ENCODE measurements at regions not wholly inside any gene's neighbourhood (a gene's known extent, or its start where the extent isn't known, plus 50 kb on each side); places are given as distances from the start of the nearest gene placed in this dataset.
"Not testable (repeated sequence)": the region's sequence is repeated elsewhere in the genome, so short reads cannot be mapped to it uniquely, and the experiment has no call there.

GRCh38 chr13:110044551-110045111 lies 258.2 kb upstream of the IRS2 start:
- DNase-seq: no peak

- peak; percentile 5 for DNase-seq
These were observed 256.0 kb upstream of the IRS2 start for GRCh38 chr13:110042253-110042950.

DNA sequence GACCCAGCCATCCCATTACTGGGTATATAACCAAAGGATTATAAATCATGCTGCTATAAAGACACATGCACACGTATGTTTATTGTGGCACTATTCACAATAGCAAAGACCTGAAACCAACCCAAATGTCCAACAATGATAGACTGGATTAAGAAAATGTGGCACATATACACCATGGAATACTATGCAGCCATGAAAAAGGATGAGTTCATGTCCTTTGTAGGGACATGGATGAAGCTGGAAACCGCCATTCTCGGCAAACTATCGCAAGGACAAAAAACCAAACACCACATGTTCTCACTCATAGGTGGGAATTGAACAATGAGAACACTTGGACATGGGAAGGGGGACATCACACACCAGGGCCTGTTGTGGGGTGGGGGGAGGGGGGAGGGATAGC lies 255.3 kb upstream of the IRS2 start:
- DNase-seq: not testable (repeated sequence)

DNA sequence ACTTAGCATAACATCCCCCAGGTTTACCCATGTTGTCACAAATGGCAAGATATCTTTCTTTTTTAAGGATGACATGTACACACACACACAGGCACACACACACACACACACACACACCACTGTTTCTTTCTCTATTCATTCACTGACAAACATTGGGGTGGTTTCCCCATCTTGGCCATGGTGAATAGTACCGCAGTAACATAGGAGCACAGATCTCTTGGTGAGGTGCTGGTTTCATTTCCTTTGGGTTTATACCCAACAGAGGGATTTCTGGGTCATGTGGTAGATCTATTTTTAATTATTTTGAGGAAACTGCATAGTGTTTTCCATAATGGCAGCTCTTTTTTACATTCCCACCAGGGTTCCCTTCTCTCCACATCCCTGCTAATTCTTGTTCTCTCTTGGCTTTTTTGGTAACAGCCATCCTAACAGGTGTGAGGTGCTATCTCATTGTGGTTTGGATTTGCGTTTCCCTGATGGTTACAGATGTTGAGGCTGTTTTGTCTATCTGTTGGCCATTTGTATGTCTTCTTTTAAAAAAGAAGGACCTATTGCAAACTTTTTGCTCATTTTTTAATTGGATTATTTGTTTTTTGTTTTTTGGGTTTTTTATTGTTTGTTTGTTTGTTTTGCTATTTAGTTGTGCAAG lies 251.7 kb upstream of the IRS2 start:
- DNase-seq: no peak

DNA sequence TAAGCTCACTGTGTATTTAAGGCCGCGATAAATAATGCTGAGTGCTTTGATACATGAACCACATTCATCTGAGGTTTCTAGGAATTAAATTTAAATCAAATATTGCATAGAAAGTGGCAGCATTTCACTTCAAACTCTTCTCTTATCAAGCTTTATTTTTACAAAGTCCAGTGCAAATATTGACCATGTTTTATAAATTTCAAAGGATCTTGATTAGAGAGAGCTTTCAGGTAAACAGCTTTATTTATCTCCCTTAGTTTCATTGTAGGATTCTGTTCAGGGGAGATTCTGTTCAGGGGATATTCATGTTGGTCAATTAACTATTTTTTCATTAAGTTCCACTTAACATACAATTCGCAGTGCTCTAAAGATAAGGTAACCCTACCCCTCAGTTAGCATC lies 249.7 kb upstream of the IRS2 start:
- DNase-seq: no peak

DNA sequence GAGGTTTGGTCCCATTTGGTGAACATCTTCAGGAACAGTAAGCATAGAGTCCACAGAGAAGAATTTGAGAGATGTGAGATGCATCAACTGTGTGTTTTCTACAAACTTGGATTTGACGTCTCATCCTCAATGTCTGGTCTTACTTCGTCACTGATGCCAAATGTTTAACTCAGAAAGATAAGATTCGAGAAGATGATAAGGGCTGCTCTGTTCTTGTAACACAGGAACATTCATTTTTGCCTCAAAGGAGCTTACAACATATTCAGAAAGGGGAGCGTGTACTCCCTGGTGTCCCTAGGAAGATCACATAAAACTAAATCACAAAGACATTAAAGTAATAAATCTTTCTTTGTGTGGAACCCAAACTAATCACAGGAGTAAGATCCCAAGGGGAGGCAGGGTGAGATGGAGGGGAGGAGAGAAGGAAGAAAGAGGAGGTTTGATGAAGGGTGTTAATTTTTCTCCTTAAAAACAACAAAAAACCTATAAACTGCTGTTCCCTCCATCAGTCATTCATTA lies 247.7 kb upstream of the IRS2 start:
- no peak for DNase-seq

DNA sequence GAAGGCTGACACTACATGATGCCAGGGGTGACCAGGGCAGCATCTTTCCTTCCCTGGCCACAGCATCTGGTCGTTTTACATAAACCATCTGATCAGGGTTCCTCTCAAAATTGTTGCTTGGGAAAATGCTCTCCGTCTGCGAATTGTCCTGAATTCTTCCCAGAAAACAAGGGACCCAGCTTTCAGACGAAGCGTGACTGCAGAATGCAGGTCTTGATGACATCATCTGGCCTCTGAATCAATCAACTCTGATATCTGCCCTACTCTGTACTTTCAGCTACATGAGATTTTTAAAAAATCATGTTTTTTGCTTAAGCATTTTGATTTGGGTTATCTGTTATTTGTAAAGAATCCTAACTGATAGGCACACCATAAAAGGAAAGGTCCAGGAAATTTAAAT lies 246.6 kb upstream of the IRS2 start:
- no peak for DNase-seq

DNA sequence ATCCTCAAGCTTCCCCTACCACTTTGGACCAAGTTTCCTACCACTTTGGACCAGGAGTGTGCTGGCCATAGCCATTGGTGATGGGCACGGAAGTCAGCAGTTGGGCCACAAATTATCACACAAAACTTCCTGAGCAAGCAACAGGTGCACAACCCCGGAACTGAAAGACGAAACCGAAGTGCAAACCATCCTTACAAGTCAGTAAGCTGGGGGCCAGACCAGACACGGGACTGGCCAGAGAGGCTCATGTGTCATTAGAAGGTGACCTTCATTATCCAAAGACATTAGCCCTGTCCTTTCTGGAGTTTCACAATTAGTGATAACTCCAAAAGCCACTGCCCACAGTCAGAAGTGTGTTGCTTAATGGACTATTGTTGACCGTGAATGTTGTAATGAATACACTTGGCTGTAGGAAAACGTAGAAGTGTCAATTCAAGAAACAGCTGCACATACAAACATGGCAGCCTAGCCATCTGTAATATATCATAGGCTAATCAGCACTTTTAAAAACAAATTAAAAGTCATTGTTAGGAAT lies 244.1 kb upstream of the IRS2 start:
- DNase-seq: no peak

DNA sequence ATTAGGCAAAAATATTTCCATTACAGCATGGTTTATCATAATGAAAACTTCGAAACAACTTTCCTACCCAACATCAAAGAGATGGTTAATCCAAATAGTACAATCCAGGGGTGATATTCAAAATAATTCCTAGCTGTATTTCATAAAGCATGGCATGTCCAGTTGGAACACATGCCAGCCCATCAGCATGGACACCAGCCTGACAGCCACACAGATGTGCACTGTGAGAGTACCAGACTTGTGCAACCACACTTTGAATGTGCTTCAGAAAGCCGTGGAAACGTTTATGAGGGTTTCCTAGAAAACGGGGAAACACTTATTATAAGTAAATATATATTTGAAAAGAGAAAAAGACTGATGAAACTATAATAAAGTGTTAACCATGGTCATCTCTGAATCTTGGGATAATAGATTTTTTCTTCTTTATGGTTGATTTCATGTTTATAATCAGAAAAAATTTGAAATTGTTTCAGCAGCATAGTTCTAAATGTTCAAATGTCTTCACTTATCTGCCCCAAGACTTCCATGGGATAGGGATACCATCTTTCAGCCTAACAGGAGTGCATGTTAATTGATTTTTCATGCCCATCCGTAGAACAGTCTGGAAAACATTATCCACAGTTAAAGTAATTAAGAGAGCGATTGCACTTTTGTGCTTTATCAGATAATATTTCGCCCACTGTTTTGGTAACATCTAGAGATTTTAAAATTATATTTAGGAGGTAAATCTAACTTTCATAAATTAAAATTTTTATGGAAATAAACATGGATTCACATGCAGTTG lies 242.6 kb upstream of the IRS2 start:
- no peak for DNase-seq

- DNase-seq: no peak
These were observed 241.9 kb upstream of the IRS2 start for GRCh38 chr13:110028311-110028710.

DNA sequence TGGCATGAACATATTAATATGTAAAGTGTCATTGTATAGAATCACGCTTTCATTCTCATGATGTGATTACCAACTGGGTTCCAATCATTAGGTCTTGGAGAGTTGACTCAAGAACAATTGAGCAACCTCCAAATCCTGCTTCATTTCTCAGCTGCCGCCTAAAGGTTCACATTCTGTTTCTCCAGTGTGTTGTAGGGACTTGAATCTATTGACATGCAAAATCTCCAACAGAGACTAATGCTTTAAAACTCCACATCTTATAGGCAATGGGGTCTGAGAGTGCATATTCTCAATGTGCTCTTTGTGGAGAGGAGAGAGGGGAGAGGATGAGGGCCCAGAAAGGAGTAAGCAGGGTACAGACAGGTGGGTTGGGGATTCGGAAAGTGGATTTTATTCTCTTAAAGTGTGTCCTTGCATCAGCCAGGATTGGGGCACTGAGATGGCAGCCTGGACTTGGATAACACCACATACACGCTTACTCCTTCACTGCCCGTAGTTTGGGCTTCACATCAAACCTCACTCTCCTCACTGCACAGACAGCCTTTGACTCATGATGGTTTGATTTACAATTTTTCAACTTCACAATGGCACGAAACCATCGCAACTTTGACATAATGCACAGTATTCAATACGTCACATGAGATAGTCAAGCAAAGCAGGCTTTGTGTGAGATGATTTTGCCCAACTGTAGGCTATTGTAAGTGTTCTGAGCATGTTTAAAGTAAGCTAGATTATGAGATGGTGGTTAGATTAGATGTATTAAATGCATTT lies 241.3 kb upstream of the IRS2 start:
- no peak for DNase-seq

GRCh38 chr13:110024645-110024980 lies 238.2 kb upstream of the IRS2 start:
- DNase-seq: no peak

DNA sequence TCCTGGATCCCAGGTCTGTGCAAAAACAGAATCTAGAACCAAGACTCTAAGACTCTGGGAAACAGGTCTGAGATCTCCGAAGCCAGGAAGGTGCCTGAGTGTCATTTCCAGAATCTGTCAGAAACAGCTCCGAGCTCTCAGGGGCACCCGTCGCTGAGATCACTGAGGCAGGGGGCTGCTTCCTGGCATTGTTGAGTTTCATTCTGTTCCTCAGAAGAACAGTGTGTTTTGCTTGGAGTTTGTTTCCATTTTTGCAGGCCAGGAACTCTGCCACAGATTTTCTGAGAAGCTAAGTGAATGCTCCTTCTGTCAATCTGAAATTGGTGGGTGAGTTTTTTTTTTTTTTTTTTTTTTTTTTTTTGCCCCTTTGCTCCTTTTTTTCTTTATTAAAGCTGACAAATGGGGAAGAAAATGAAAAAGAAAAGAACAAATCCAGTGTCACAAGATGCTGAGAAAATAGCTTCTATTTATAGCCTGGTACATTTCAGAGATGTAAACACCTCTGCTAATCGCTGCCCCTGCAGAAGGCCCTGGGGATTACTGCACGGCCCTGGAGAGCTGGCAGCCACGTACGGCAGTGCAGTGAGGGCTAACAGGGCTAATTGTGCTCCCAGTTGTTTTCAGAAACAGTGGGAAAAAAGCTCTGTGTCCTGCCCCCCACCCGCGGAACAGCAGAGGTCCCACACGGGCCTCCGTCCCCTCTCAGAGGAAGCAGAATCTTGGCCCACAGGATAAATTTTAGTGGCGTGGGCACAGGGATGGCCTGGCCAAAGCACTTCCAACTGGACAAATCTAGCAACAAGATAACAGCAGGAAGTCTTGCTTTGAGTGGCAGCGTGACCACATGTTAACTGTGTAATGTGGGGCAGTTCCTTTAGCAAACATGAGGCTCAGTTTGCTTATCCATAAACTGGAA lies 237.6 kb upstream of the IRS2 start:
- DNase-seq: no peak

DNA sequence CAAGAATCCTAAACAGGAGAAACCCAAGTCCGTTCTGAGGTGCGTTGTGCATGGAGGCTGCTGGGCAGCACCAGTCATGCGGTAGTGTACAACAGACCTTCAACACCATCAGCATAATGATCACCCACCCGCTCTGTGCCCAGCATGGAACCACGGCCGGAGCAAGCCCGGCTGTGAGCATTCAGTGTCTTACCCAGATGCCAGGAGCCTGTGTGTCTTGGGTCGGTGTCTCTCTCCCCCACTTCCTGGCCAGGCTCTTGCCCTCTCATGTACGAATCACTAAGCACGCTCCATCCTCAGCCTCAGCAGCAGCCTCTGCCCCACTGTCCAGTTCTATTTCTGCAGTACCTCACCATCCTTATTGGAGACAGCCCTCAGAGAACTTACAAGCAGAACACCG lies 231.6 kb upstream of the IRS2 start:
- peak; percentile 65 for DNase-seq

GRCh38 chr13:110017379-110017778 lies 231.0 kb upstream of the IRS2 start:
- peak; percentile 97 for DNase-seq

DNA sequence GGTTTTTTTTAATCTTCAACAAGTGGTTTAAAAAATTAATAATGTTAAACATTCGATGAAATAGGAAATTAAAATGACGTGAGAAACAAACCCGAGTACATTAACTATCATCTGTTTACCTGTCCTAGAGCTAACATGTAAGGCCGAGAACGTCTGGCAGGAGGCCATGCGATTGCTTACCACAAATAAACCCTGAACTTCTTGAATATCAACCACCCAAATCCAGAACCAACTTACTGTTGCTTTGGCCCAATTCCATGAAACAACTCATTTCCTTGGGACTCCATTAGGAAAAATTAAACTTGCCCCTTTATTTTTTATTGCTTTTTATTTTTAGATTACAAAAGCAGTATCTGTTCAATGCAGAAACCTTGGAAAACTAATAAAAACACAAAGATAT lies 228.9 kb upstream of the IRS2 start:
- no peak for DNase-seq

DNA sequence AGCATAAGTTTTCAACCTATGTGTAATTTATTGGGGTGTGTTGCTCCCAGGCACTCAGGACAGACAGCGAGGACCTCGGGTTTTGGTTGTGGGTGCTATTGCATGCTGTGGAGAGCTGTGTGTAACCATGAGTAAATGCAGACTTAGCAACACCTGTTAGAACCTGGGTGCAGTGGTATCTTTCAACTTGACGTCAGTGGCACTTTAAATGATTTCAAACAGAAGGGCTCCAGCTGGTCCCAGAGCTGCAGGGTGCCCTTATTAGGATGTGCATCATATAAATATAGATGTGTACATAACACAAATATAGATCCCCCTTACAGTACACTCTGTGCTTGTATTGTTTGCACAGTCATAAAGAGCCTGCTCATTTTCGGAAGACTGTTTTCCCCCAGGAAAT lies 228.3 kb upstream of the IRS2 start:
- DNase-seq: no peak

DNA sequence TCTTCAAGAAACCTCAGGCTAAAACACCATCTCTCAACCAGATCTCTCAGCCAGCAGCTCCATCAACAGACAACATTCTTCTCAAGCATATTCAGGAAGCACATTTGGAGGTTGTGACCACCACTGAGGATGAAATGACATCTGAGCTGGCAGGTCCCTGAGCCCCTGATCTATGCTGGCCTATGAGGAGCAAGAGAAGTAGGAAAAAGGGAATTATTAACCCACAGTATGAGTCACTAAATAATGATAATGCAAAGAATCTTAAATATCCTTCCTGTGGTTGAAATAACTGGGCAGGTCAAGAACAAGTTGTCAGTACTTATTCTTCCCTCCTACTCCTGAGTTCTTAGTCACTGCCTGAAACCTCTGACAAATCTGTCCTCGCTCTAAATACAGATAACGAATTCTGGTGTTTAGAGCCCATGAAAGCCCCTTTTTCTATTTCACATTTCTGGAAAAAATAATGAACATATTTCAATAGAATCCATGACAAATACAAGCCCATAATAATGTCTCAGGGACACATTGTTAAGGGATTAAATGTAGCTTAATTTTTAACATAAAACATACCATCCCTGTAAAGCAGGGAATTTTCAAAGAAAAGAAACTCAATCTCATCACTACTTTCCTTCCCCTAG lies 225.8 kb upstream of the IRS2 start:
- peak; percentile 98 for DNase-seq

GRCh38 chr13:110010404-110011138 lies 224.2 kb upstream of the IRS2 start:
- peak; percentile 19 for DNase-seq

DNA sequence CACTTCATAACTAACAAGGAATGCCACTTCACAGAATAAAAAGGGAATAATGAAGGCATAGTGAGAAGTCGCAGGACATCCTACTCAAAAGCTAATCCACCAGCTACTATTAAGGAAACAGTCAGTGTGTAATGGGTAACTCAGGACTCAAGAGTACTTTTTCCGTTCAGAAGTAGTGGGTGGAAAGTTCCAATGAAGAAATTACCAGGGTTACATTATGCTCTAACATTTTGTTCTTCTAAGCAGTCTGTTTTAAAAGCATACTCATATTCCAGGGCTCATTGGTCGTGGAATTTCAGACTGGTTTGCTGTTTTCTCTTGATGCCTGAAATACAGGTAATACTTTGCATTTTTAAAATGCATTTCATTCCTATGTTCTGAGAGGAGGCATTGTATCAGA lies 222.4 kb upstream of the IRS2 start:
- no peak for DNase-seq
